GM12878 (cell line): ENCODE measurements at regions not wholly inside any gene's neighbourhood (a gene's known extent, or its start where the extent isn't known, plus 50 kb on each side); places are given as distances from the start of the nearest gene placed in this dataset. TPM values are rescaled to one million over a fixed set of nuclear protein-coding genes. Genes with fewer than 3 reads are reported as not detected.
A peak's percentile ranks its signal among the peaks of the same experiment; 100 is the strongest.

Experiments
- ATAC-seq: fragments of 200-7000 bp; cut with Tn5 transposase; 3 replicates; pipeline ENCODE4 v1.9.1; 2020; ENCODE audit warnings: mild to moderate bottlenecking, moderate library complexity
- BruUV-seq: library from RNA; stranded (reverse); fragments of 400-500 nt; replicated peaks from 2 replicates; lab custom pipeline; 2021; lab: Mats Ljungman, UMichigan
- CTCF ChIA-PET: fragments of 300-600 bp; sonication (Branson Sonifier 250); formaldehyde crosslinking; extraction: SDS; loops from one replicate; lab custom pipeline; 2021; ENCODE audit warnings: inconsistent platforms; lab: Yijun Ruan, JAX
- POLR2A ChIA-PET: fragments of 350-600 bp; formaldehyde crosslinking; extraction: SDS; loops from one replicate; lab custom pipeline; 2021; ENCODE audit warnings: inconsistent platforms; lab: Charles Lee
- RAD21 ChIA-PET: fragments of 300-600 bp; sonication (Branson Sonifier 250); formaldehyde crosslinking; loops from one replicate; lab custom pipeline; 2023; ENCODE audit warnings: antibody characterized with exemption; ENCODE audit not compliant: unreplicated experiment; lab: Charles Lee
- SMC1A ChIA-PET: fragments of 300-600 bp; sonication (Branson Sonifier 250); formaldehyde crosslinking; loops from one replicate; lab custom pipeline; 2023; ENCODE audit not compliant: unreplicated experiment, uncharacterized antibody; lab: Charles Lee
- DNase-seq: peaks from one replicate; pipeline ENCODE4 v3.0.0-alpha.2; 2011; ENCODE audit warnings: low read depth, low spot score
- FAIRE-seq: peaks from 3 replicates; lab custom pipeline; 2011; peaks lifted over from hg19 to GRCh38; lab: Jason Lieb, UNC
- H2AFZ ChIP-seq: 2 replicates; pipeline ENCODE4 v1.6.0; 2011; ENCODE audit warnings: low read depth, low read length, control low read depth; ENCODE audit not compliant: control insufficient read depth
- H3K27ac ChIP-seq: 2 replicates; pipeline ENCODE4 v1.5.1; 2011; ENCODE audit warnings: control low read depth; ENCODE audit not compliant: control insufficient read depth, insufficient read depth
- H3K27me3 ChIP-seq, 2 experiments: replicated peaks in 1 of 2; 2 replicates each; pipeline versions ENCODE4 v1.6.0 to v1.6.1; 2011; ENCODE audit warnings: low read length in 1 of 2; ENCODE audit not compliant: control insufficient read depth in 2 of 2, insufficient read depth in 2 of 2
- H3K36me3 ChIP-seq, 2 experiments: 2 replicates each; pipeline ENCODE4 v1.5.1; 2011; ENCODE audit warnings: low read length in 1 of 2; ENCODE audit not compliant: control insufficient read depth in 2 of 2, insufficient read depth in 2 of 2
- H3K4me1 ChIP-seq: 2 replicates; pipeline ENCODE4 v1.6.1; 2011; ENCODE audit warnings: mild to moderate bottlenecking, low read length, moderate library complexity, mixed read lengths; ENCODE audit not compliant: control insufficient read depth, insufficient read depth
- H3K4me2 ChIP-seq: 2 replicates; pipeline ENCODE4 v1.6.0; 2011; ENCODE audit warnings: control low read depth; ENCODE audit not compliant: control insufficient read depth, insufficient read depth
- H3K4me3 ChIP-seq: fragments of 200-600 bp; sonication (generic); 2 replicates; pipeline ENCODE4 v1.5.1; 2016
- H3K79me2 ChIP-seq: 2 replicates; pipeline ENCODE4 v1.6.0; 2011; ENCODE audit warnings: low read length; ENCODE audit not compliant: control insufficient read depth, insufficient read depth
- H3K9ac ChIP-seq: 2 replicates; pipeline ENCODE4 v1.8.0; 2011; ENCODE audit warnings: low read length, control low read depth, mixed read lengths; ENCODE audit not compliant: control insufficient read depth, insufficient read depth
- H3K9me3 ChIP-seq: replicated peaks from 3 replicates; pipeline ENCODE4 v1.5.1; 2011; ENCODE audit warnings: mild to moderate bottlenecking, low read length; ENCODE audit not compliant: control insufficient read depth, insufficient read depth
- H4K20me1 ChIP-seq: 2 replicates; pipeline ENCODE4 v1.6.0; 2011; ENCODE audit not compliant: control insufficient read depth, insufficient read depth
- ASH2L ChIP-seq: fragments of 300-600, 200-600 bp; sonication (generic); IDR thresholded peaks from 2 replicates; pipeline ENCODE4 v1.6.1; 2017; ENCODE audit warnings: low read depth, mild to moderate bottlenecking, borderline replicate concordance
- CBFB ChIP-seq: IDR thresholded peaks from 2 replicates; pipeline ENCODE4 v1.6.1; 2016; ENCODE audit warnings: antibody characterized with exemption, low read depth
- CUX1 ChIP-seq: IDR thresholded peaks from 2 replicates; pipeline ENCODE4 v1.6.1; 2012; ENCODE audit warnings: improper control_type of control experiment, low read depth, low read length; ENCODE audit not compliant: insufficient replicate concordance
- ESRRA ChIP-seq: IDR thresholded peaks from 2 replicates; pipeline ENCODE4 v1.6.1; 2012; ENCODE audit warnings: mild to moderate bottlenecking, low read length, improper control_type of control experiment
- HCFC1 ChIP-seq: fragments of 150-350 bp; IDR thresholded peaks from 2 replicates; pipeline ENCODE4 v1.6.1; 2014; ENCODE audit warnings: low read length
- HDGF ChIP-seq: fragments of 450-650 bp; IDR thresholded peaks from 2 replicates; pipeline ENCODE4 v1.6.1; 2016; ENCODE audit warnings: antibody characterized with exemption
- POLR2A ChIP-seq: IDR thresholded peaks from 2 replicates; pipeline ENCODE4 v1.6.1; 2011; ENCODE audit warnings: low read depth, mild to moderate bottlenecking, low read length
- POLR2AphosphoS5 ChIP-seq: IDR thresholded peaks from 2 replicates; pipeline ENCODE4 v1.6.1; 2011; ENCODE audit warnings: mild to moderate bottlenecking, low read length, inconsistent platforms
- RBBP5 ChIP-seq: fragments of 200-600 bp; sonication (generic); conservative IDR thresholded peaks from 2 replicates; pipeline ENCODE4 v1.6.1; 2016
- RFX5 ChIP-seq: IDR thresholded peaks from 2 replicates; pipeline ENCODE4 v1.6.1; 2011; ENCODE audit warnings: low read depth, low read length, improper control_type of control experiment
- TARDBP ChIP-seq: IDR thresholded peaks from 2 replicates; pipeline ENCODE4 v1.6.1; 2016; ENCODE audit warnings: borderline replicate concordance
- TCF12 ChIP-seq: IDR thresholded peaks from 2 replicates; pipeline ENCODE4 v1.6.1; 2011; ENCODE audit warnings: low read depth, mild to moderate bottlenecking, low read length
- USF1 ChIP-seq: IDR thresholded peaks from 2 replicates; pipeline ENCODE4 v1.6.1; 2011; ENCODE audit warnings: borderline replicate concordance, low read depth, mild to moderate bottlenecking, moderate library complexity, mixed read lengths, low read length; ENCODE audit not compliant: insufficient read depth; ENCODE audit errors: extremely low read length
- WGBS: methylation state at CpG from one replicate; pipeline ENCODE4 v1.1.6; 2016; ENCODE audit warnings: low lambda C conversion rate; ENCODE audit not compliant: insufficient replicate concordance, insufficient coverage; ENCODE audit errors: missing lambda C conversion rate; 5-methylcytosine and 5-hydroxymethylcytosine counted together
- in situ Hi-C: fragments of 300-500 bp; cut with MboI; formaldehyde crosslinking; loops from 9 replicates; pipeline ENCODE4 v1.14.3; 2018; ENCODE audit warnings: mixed read lengths
- intact Hi-C: fragments of 100-400 bp; cut with micrococcal nuclease; formaldehyde crosslinking; loops from one replicate; pipeline ENCODE4 v1.14.2; 2022; ENCODE audit not compliant: unreplicated experiment
- microRNA counts: library from miRNA; unstranded; fragments of <30 nt; microRNA quantifications from one replicate; lab custom pipeline; 2016
- microRNA-seq: library from miRNA; unstranded; fragments of <30 nt; microRNA quantifications from one replicate; pipeline ENCODE4, GENCODE V29; 2018
- small RNA-seq: library from RNA; depleted of rRNA; stranded (forward); fragments of <200 nt; gene quantifications from one replicate; pipeline ENCODE3, GENCODE V24; 2014

DNA sequence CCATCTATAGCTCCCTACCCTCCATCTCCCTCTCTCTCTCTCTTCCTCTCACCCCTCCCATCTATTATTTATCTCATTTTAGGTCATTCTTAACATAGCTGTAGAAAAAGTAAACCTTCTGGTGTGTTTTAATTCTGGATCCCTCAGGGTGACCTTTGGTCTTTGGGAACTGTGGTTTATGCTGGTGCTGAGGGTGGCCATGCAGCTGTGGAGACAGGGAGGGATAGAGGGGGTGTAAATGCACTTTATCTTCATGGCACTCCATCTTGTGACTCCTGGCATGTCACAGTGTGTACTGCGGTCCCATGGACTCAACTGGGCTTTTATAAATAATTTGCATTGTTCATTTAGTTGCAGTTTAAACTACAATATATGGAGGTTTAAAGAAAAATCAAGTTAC lies 50.2 kb upstream of the RUNX1 start:
- POLR2A ChIA-PET, result no interaction called here

More for the DNA sequence above, 50.2 kb upstream of the RUNX1 start:
- DNase-seq (no peak), FAIRE-seq (no peak), ATAC-seq (no peak)
- Histone ChIP-seq H3K9ac (no peak overlapping the region), H3K4me3 (no peak overlapping the region), H2AFZ (no peak overlapping the region), H3K79me2 (no peaks in the 10 kb centered on the region), H3K9me3 (no peaks in the 10 kb centered on the region), H3K27me3 (no peaks in the 10 kb centered on the region), H3K4me2 (no peak overlapping the region), H4K20me1 (no peaks in the 10 kb centered on the region), H3K4me1 (no peaks in the 10 kb centered on the region), H3K27ac (no peak overlapping the region), H3K36me3 (no peaks in the 10 kb centered on the region)
- TF ChIP-seq CUX1, result no peak
- no peak for TF ChIP-seq HCFC1
- no peak for TF ChIP-seq POLR2A
- TF ChIP-seq ESRRA, result no peak
- no peak for TF ChIP-seq CBFB
- no peak for TF ChIP-seq RFX5
- TF ChIP-seq POLR2AphosphoS5, result no peak
- no peak for TF ChIP-seq TARDBP
- TF ChIP-seq USF1, result no peak
- TF ChIP-seq TCF12, result no peak
- no peak for TF ChIP-seq ASH2L
- TF ChIP-seq RBBP5, result no peak
- TF ChIP-seq HDGF, result no peak
- 47% methylated on average over 1 of the region's 1 CpG for WGBS
- ChIA-PET RAD21 (no interaction called here), SMC1A (no interaction called here), CTCF (no interaction called here)
- no TSS peak for BruUV-seq
- intact Hi-C loops (no loop called here), in situ Hi-C loops (no loop called here)

MicroRNAs encoded in the stretch of these regions (microRNA counts, 767-probe panel; counts per million panel counts)
- 1,125 counts per million, percentile 35 among the panel's probes with 10 or more counts for microRNA hsa-miR-802 (lab: Ali Mortazavi, UCI)

Small RNA genes in the stretch of these regions (microRNA-seq; reads per million reads assigned to microRNA genes)
- not detected for gene MIR802

Small RNA genes in the stretch of these regions (small RNA-seq; reads per million reads assigned to genes)
- gene EZH2P1 (not detected), gene MIR802 (not detected)
